Activated CD4-positive, alpha-beta memory T cell treated with anti-CD3 and anti-CD28 coated beads for 36 hours (primary cell): ENCODE measurements at regions not wholly inside any gene's neighbourhood (a gene's known extent, or its start where the extent isn't known, plus 50 kb on each side); places are given as distances from the start of the nearest gene placed in this dataset.

Experiments used
- CTCF ChIA-PET: fragments of 350-600 bp; sonication (Branson Sonifier 250); formaldehyde crosslinking; loops from one replicate; lab custom pipeline; 2021; ENCODE audit warnings: antibody characterized with exemption, inconsistent platforms; lab: Charles Lee
- POLR2A ChIA-PET: fragments of 350-600 bp; sonication (Branson Sonifier 250); formaldehyde crosslinking; loops from one replicate; lab custom pipeline; 2021; ENCODE audit warnings: antibody characterized with exemption; lab: Charles Lee
- DNase-seq: peaks from one replicate; pipeline ENCODE4 v3.0.0-alpha.2; 2020
- H3K27ac Mint-ChIP-seq: one replicate; pipeline ENCODE4 v1.8.0; 2021; ENCODE audit warnings: mixed read lengths
- H3K27me3 Mint-ChIP-seq: one replicate; pipeline ENCODE4 v1.8.0; 2021; ENCODE audit warnings: mixed read lengths
- H3K36me3 Mint-ChIP-seq: one replicate; pipeline ENCODE4 v1.8.0; 2021; ENCODE audit warnings: mixed read lengths
- H3K4me1 Mint-ChIP-seq: one replicate; pipeline ENCODE4 v1.8.0; 2021; ENCODE audit warnings: low read depth, mixed read lengths
- H3K4me3 Mint-ChIP-seq: one replicate; pipeline ENCODE4 v1.8.0; 2021; ENCODE audit warnings: mild to moderate bottlenecking, mixed read lengths
- H3K9me3 Mint-ChIP-seq: one replicate; pipeline ENCODE4 v1.8.0; 2021; ENCODE audit warnings: mixed read lengths
- intact Hi-C: fragments of 100-400 bp; cut with micrococcal nuclease; formaldehyde crosslinking; loops from one replicate; pipeline ENCODE4 v1.15.1; 2023

DNA sequence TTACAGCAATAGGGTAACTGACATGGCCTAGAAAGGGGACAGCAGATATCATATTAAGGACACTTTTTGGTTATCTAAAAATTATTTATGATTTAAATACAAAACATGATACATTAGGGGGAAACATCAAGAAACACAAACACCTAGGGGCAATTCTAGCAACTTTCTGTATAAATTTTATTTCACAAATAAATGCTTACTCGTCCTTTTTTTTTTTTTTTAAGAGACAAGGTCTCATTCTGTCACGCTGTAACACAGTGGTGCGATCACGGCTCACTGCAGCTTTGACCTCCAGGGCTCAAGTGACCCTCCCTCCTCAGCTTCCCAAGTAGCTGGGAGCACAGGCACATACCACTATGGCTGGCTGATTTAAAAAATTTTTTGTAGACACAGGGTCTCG is 151.8 kb upstream of the BCOR start:
- intact Hi-C loops, result no loop called here
- Mint-ChIP-seq H3K27me3 (no peaks in the 10 kb centered on the region), H3K4me1 (peaks cover 10% of the 10 kb centered on the region)

DNA sequence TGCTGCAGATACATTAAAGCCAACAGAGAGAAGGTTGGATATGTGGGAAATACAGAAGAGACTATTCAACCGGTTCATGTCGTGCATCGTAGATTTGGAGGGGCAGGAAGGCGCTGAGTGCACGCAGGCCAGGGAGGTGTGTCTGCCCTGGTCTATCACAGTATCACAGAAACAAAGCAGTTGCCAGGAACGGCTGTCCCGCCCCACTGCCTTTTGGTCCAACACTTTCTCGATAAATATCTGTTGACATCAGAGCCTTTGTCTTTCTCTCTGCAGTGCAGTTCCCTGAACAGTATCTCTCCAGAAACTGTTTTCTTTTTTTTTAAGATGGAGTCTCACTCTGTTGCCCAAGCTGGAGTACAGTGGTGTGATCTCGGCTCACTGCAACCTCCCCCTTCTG is 151.1 kb upstream of the BCOR start:
- intact Hi-C loops, result no loop called here
- ChIA-PET POLR2A (no interaction called here), CTCF (interaction anchor here (0.6 kb wide), 1 partner anchor 44 kb away, joined by 4 read pairs; no protein-coding TSS in a partner anchor)
- no peaks in the 10 kb centered on the region for H3K9me3 Mint-ChIP-seq
- H3K36me3 Mint-ChIP-seq, result no peaks in the 10 kb centered on the region
- H3K4me3 Mint-ChIP-seq, result no peak overlapping the region
- no peaks in the 10 kb centered on the region for H3K27me3 Mint-ChIP-seq
- peaks cover 10% of the 10 kb centered on the region for H3K4me1 Mint-ChIP-seq
- DNase-seq, result no peak
- H3K27ac Mint-ChIP-seq, result no peak overlapping the region

More for the DNA sequence above, 151.8 kb upstream of the BCOR start:
- ChIA-PET POLR2A (no interaction called here), CTCF (no interaction called here)
- H3K4me3 Mint-ChIP-seq, result no peak overlapping the region
- no peaks in the 10 kb centered on the region for H3K9me3 Mint-ChIP-seq
- no peaks in the 10 kb centered on the region for H3K36me3 Mint-ChIP-seq
- H3K27ac Mint-ChIP-seq, result no peak overlapping the region
- DNase-seq, result no peak

DNA sequence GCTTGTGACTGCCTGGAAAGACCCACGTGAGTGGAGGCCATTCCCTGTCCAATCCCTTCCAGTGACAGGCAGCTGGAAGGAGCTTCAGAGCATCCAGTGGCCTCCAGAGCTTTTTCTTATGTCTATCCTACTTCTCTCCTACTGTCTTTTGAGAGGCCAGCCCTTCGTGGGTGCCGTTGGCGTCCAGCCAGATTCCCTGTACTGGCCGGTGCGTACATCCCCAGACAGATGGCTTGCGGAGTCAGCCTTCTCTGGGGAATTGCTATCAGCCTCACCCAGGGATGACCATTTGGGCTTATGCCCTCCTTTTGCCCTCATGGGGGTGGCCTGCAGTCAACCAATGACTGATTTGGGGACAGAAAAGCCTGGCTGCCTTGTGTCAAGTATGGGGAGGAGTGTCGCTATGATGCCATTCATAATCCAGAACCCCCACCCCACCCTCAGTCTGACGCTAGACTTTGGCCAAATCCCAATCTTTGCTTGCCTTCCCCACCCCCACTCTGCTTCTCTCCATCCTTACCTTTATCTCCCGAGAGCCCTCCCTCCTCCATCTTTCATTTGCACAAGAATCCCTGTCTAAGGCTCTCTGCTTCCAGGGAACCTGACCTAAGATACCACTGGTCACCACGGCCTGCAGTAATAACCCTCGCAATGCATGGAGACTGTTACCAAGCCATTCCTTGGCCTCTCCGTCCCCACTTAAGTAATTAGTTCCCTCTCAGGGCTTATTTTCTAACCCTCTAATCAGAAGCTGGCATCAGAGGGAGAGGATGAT is 150.3 kb upstream of the BCOR start:
- Mint-ChIP-seq H3K27ac (no peak overlapping the region), H3K4me1 (peaks cover 10% of the 10 kb centered on the region), H3K27me3 (no peaks in the 10 kb centered on the region), H3K36me3 (no peaks in the 10 kb centered on the region), H3K9me3 (no peaks in the 10 kb centered on the region), H3K4me3 (no peak overlapping the region)
- ChIA-PET POLR2A (no interaction called here), CTCF (interaction anchor here (0.6 kb wide), 1 partner anchor 43 kb away, joined by 4 read pairs; no protein-coding TSS in a partner anchor)
- intact Hi-C loops, result no loop called here
- no peak for DNase-seq

DNA sequence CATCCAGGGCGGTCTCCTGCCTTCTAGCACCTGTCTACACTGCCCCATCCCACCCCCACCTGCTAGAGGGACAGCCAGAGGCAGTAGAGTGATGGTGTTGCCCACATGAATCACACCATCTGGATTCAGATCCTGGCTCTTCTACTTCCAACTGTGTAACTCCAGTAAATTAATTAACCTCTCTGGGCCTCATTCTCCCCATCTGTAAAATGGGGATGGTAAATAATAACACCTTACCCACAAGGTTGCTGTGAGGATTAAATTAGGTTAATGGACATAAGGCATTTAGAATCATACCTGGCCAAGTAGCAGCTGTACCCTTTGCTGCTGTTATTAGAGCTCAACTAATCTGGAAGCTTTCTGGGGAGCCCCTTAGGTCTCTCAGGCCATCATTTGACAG is 149.6 kb upstream of the BCOR start:
- no peak for DNase-seq
- no peaks in the 10 kb centered on the region for H3K36me3 Mint-ChIP-seq
- no peak overlapping the region for H3K27ac Mint-ChIP-seq
- H3K27me3 Mint-ChIP-seq, result no peaks in the 10 kb centered on the region
- ChIA-PET POLR2A (no interaction called here), CTCF (no interaction called here)
- intact Hi-C loops, result no loop called here
- H3K4me1 Mint-ChIP-seq, result peaks cover 10% of the 10 kb centered on the region
- no peaks in the 10 kb centered on the region for H3K9me3 Mint-ChIP-seq
- H3K4me3 Mint-ChIP-seq, result no peak overlapping the region

DNA sequence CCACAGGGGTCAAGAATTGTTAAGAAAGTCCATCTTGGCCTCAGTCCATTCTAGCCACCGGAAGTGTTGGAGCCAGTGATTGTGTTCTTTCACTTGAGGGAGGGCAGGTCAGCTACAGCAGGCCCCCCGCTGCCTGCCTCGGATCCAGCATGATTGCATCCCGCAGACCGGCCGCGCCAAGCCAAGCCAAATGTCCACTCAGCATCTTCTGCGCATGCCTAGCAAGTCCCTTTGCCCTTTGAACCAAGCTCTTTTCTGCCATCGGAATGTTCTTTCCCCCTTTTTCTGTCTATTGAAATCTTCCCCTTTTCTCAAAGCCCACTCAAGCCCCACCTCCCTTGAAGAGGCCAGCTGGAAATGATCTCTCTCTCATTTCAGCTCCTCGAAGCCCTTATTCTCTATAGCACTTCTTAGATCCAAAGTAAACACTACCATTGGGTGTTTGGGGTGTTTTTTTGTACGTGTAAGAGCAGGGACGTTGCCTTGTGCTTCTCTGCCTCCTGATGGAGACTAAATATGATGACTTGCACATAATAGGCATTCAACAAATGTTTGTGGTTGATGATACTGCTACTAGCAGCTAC is 147.8 kb upstream of the BCOR start:
- Mint-ChIP-seq H3K4me1 (peaks cover 10% of the 10 kb centered on the region), H3K27me3 (no peaks in the 10 kb centered on the region), H3K4me3 (no peak overlapping the region), H3K36me3 (no peaks in the 10 kb centered on the region), H3K9me3 (no peaks in the 10 kb centered on the region), H3K27ac (no peak overlapping the region)
- intact Hi-C loops, result no loop called here
- DNase-seq, result no peak
- ChIA-PET POLR2A (no interaction called here), CTCF (no interaction called here)

DNA sequence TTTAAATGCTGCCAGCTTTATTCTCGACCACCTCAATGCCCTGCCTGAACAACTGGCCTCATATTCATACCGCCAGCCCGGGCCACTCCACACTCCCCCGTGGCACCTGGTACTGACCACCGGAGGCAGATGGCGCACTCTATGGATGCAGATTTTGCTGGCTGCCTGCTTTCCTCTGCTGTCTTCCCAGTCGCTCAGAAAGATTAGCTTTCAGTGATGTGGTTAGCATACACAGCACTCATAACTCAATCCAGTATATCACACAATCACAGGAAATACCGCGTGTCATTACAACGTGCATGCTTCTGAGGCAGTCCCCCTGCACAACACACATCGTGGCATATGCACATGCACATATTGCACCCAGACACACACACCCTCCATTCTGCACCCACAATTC is 147.2 kb upstream of the BCOR start:
- no peaks in the 10 kb centered on the region for H3K9me3 Mint-ChIP-seq
- CTCF ChIA-PET, result no interaction called here
- no peak overlapping the region for H3K27ac Mint-ChIP-seq
- H3K4me1 Mint-ChIP-seq, result peaks cover 10% of the 10 kb centered on the region
- H3K4me3 Mint-ChIP-seq, result no peak overlapping the region
- H3K36me3 Mint-ChIP-seq, result no peaks in the 10 kb centered on the region
- peak; percentile 11 for DNase-seq
- POLR2A ChIA-PET, result no interaction called here
- H3K27me3 Mint-ChIP-seq, result no peaks in the 10 kb centered on the region
- intact Hi-C loops, result no loop called here

DNA sequence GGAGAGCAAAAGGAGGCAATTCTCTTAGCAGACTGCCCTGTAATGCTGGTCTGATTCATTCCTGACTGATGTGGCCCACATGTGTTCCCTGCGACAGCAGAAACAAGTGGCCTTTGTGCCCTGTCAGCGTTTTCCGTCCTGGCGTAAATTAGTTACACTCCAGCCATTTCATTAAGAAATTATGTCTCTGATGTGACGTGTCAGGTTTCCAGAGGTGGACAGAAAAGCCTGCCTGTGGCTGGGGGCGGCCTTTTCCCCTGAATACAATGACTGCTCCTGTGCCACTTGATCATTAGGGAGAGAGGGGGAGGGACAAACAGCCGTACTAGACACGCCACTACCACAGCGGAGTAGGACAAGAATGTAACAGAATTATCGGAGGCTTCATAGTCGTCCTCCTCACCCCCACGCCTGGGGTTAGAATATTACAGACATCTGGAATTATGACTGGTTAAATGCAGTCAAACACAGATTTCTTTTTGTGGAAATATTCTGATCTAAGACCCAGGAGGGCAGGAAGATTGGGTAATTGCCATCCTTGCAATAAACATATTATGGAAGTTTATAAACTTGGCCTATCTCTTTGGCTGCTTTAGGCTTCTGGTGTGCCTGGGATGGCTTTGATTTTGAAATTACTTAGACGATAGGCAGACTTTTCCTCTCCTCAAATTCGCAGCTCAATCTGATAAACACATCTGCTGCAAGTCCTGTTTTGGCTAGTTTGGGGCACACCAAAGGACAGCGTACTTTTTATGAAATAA is 146.2 kb upstream of the BCOR start:
- intact Hi-C loops, result no loop called here
- H3K4me3 Mint-ChIP-seq, result no peak overlapping the region
- no peak for DNase-seq
- POLR2A ChIA-PET, result no interaction called here
- no peak overlapping the region for H3K27ac Mint-ChIP-seq
- no peaks in the 10 kb centered on the region for H3K9me3 Mint-ChIP-seq
- H3K4me1 Mint-ChIP-seq, result peaks cover 10% of the 10 kb centered on the region
- no peaks in the 10 kb centered on the region for H3K36me3 Mint-ChIP-seq
- H3K27me3 Mint-ChIP-seq, result no peaks in the 10 kb centered on the region
- CTCF ChIA-PET, result no interaction called here

DNA sequence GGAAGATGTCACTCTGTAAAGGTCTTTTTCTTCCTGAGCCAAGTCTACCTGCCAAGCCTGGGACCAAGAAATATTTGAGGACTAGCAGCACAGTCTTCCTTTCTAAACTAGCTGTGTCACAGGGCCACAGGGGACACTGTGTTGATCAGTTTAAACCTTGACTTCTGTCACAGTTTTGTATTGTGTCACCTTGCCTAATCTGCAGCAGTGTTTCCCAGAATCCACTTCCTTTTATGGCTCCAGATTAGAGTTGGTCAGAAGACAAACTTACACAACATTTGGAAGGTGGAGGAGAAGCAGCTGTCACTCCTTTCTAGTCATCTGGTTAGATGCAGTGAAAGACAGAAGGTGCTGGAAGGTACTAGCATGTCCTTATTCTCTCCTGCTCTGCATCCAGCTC is 143.1 kb upstream of the BCOR start:
- POLR2A ChIA-PET, result no interaction called here
- CTCF ChIA-PET, result no interaction called here
- H3K9me3 Mint-ChIP-seq, result no peaks in the 10 kb centered on the region
- H3K36me3 Mint-ChIP-seq, result no peaks in the 10 kb centered on the region
- H3K4me3 Mint-ChIP-seq, result no peak overlapping the region
- DNase-seq, result no peak
- peaks cover 10% of the 10 kb centered on the region for H3K4me1 Mint-ChIP-seq
- no peaks in the 10 kb centered on the region for H3K27me3 Mint-ChIP-seq
- no peak overlapping the region for H3K27ac Mint-ChIP-seq
- intact Hi-C loops, result no loop called here

DNA sequence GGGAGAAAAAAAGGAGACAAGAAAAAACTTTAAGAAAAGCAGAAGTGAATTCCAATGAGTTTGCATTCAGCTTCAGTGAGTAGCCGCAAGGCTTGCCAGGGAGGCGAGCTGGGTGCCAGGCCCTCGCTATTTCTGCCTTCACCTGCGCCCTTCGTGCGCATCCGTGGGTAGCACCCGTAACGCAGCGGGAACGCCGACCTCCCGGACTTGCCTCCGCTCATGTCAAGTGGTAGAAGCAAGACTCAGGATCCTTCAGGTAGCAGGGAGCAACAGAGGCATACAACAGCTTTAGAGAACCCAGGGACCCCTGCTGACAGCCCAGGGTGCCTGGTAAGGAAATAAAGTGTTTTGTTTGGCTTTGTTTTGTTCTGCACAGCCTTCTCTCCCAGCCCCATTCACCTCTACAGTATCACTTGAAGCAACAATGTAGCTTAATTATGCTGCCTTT is 140.0 kb upstream of the BCOR start:
- H3K27me3 Mint-ChIP-seq, result no peaks in the 10 kb centered on the region
- ChIA-PET POLR2A (no interaction called here), CTCF (no interaction called here)
- H3K4me1 Mint-ChIP-seq, result no peaks in the 10 kb centered on the region
- H3K27ac Mint-ChIP-seq, result no peak overlapping the region
- no peaks in the 10 kb centered on the region for H3K36me3 Mint-ChIP-seq
- intact Hi-C loops, result no loop called here
- no peak for DNase-seq
- no peaks in the 10 kb centered on the region for H3K9me3 Mint-ChIP-seq
- H3K4me3 Mint-ChIP-seq, result no peak overlapping the region

DNA sequence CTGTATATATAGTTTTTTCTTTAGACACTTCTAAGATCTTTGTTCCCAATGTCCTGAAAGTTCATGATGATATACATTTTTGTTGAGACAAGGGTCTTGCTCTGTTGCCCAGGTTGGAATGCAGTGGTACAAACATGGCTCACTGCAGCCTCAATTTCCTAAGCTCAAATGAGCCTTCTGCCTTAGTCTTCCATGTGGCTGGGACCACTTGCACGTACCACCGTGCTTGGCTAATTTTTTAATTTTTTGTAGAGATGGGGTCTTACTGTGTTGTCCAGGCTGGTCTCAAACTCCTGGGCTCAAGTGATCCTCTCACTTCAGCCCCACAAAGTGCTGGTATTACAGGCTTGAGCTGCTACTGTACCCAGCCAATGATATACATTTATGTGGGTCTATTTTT is 132.9 kb upstream of the BCOR start:
- Mint-ChIP-seq H3K36me3 (no peaks in the 10 kb centered on the region), H3K4me3 (no peak overlapping the region), H3K27ac (no peak overlapping the region), H3K9me3 (no peaks in the 10 kb centered on the region), H3K4me1 (no peaks in the 10 kb centered on the region), H3K27me3 (no peaks in the 10 kb centered on the region)
- intact Hi-C loops, result no loop called here
- POLR2A ChIA-PET, result no interaction called here
- CTCF ChIA-PET, result no interaction called here
- no peak for DNase-seq

DNA sequence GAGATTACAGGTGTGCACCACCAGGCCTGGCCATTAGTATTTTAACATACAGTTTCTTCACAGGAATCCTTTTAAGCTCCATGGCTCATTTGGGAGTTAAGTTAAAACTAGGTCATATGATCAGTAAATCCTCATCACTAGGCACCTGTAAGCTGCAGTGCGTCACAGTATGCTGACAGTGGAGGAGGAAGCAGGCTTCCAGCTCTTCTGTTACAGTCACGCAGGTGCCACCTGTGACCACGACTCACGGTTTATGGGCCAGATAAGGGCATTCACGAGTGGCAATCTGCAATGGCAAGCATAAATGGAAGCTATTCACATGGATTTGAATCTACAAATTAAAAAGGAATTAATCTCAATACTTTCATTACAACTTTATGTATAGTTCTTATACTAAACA is 129.4 kb upstream of the BCOR start:
- no peaks in the 10 kb centered on the region for H3K27me3 Mint-ChIP-seq
- ChIA-PET POLR2A (no interaction called here), CTCF (no interaction called here)
- no peak for DNase-seq
- H3K27ac Mint-ChIP-seq, result no peak overlapping the region
- H3K9me3 Mint-ChIP-seq, result peaks cover 4% of the 10 kb centered on the region
- no peaks in the 10 kb centered on the region for H3K36me3 Mint-ChIP-seq
- intact Hi-C loops, result no loop called here
- no peak overlapping the region for H3K4me3 Mint-ChIP-seq
- no peaks in the 10 kb centered on the region for H3K4me1 Mint-ChIP-seq

DNA sequence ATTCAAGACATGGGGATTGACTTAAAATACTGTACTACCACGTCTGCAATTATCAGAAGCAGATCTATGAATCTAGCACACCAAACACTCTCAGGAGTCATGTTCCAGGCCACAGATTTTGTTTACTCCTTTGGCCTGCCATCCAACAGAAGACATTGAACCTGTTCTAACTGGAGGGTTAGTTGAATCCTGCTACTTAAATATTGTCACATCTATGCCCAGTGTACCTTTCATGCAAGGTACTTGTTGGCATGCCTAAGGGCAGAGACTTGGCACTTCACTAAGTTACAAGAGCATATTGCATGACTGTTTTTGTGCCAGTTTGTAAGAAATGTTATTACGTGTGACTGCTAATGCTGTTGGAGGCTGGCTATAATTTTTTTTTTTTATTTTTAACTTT is 126.9 kb upstream of the BCOR start:
- Mint-ChIP-seq H3K4me1 (no peaks in the 10 kb centered on the region), H3K27me3 (no peaks in the 10 kb centered on the region)

More for the DNA sequence above, 126.9 kb upstream of the BCOR start:
- no peak overlapping the region for H3K27ac Mint-ChIP-seq
- no peak overlapping the region for H3K4me3 Mint-ChIP-seq
- DNase-seq, result no peak
- POLR2A ChIA-PET, result no interaction called here
- intact Hi-C loops, result no loop called here
- CTCF ChIA-PET, result no interaction called here
- H3K9me3 Mint-ChIP-seq, result peaks cover 4% of the 10 kb centered on the region
- no peaks in the 10 kb centered on the region for H3K36me3 Mint-ChIP-seq
